NCI-H748 (cell line): ENCODE measurements at regions not wholly inside any gene's neighbourhood (a gene's known extent, or its start where the extent isn't known, plus 50 kb on each side); places are given as distances from the start of the nearest gene placed in this dataset.
A peak's percentile ranks its signal among the peaks of the same experiment; 100 is the strongest.

Experiments
- DNase-seq: peaks from one replicate; lab custom pipeline; 2025; ENCODE audit not compliant: unreplicated experiment; lab: John Stamatoyannopoulos, UW

- no peak for DNase-seq
Observed at GRCh38 chr9:134214386-134214765, 50.0 kb upstream of the RNU6ATAC start.

DNA sequence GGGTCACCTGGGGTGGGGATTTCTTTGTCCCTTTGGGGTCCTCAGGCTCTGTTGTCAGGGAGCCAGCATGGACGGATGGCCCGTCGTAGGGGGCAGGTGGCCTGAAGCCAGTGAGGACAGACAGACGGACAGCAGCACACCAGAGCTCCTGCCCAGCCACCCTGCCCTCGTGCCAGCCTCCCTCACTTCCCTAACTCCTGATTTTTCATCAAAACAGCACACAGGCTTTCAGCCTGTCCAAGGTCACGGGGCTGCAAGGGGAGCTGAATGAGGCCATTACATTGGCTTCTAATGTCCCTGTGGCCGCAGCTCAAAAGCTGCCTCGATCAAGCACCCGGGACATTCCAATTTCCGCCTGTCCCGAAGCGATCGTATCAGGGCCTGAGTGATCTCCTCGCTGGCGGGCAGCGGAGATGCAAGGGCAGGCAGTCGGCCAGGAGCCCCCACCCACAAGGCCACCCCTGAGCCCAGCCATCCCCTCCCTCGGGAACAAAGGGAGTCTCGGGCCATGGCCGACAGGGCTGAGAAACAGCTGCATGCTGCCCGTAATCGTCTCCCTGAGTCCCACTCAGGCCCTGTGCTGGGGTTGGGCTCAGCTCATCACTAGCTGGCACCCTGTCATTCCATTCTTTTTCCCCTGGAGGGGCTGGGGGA lies 50.5 kb upstream of the RNU6ATAC start:
- DNase-seq: no peak

GRCh38 chr9:134215420-134215698 lies 51.0 kb upstream of the RNU6ATAC start:
- no peak for DNase-seq

DNA sequence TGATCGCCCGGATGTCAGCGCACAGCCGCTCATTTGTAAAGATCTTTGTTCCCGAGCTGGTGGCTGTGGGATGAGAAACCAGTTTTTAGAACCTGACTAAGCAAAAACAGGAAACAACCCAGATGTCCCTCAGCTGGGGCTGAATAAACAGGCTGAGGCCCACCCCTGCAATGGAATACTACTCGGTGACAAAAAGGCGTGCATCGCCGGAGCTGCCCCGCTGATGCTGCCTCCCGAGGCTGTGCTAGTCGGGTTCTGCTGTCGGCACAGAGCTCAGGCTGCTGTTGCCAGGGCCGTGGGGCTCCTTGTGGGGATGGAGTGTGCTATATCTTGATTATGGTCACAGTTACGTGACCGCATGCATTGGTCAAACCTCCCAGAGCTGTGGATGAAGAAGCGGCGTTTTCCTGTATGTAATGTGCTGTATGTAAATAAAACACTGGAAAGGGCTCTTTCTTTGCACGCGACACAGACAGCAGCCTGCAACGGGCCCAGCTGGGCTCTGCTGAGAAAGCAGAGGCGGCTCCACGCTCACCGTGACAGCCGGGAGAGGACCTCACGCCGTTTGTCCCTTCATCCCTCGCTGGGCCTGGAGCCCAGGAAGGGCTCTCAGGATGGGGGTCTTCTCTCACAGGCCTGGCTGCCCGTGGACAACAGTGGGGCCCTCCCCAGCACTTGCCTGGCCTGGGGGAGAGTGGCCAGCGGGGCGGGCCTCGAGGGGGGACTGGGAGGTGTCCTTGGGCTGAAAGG lies 51.5 kb upstream of the RNU6ATAC start:
- peak; percentile 60 for DNase-seq

DNA sequence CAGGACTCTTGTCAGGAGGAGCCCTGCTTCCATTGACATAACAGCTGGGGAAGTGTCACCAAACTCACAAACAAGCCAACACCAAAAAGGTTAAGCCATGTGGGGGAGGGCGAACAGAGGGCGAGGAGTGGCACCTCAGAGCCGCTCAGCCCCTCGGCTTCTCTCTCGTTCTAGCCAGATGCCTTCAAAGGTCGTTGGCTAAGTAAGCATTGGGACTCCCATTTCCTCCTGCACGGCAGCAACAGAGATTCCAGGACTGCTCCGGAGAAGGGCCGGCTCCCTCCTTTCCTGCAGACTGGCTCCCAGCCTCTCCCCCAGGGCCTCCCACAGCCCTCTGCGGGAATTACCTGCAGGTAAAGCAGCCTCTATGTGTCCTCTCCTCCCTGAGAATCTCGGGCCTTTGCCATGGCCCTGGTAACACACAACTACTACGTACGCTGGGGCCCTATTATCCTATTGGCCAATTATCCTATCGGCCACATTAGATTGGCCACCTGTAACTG lies 52.1 kb upstream of the RNU6ATAC start:
- no peak for DNase-seq

DNA sequence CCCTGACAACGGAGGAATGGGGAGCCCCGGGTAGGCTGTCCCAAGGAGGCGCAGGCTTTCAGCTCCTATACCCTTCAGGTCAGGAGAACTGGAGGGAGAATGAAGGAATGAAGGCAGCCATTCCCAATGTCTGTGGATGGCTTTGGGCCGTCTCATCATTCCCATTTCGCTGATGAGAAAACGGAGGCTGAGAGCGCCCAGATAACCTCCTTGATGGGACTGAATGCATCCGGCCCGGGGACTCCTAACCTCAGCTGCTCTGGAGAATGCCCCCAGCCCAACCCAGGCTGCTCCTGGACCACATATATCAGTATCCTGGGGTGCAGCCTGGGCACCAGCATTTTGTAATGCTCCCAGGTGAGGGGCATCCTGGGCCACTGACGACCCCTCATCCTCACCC lies 52.6 kb upstream of the RNU6ATAC start:
- DNase-seq: no peak

GRCh38 chr9:134217431-134218210 lies 53.3 kb upstream of the RNU6ATAC start:
- peak; percentile 70 for DNase-seq

DNA sequence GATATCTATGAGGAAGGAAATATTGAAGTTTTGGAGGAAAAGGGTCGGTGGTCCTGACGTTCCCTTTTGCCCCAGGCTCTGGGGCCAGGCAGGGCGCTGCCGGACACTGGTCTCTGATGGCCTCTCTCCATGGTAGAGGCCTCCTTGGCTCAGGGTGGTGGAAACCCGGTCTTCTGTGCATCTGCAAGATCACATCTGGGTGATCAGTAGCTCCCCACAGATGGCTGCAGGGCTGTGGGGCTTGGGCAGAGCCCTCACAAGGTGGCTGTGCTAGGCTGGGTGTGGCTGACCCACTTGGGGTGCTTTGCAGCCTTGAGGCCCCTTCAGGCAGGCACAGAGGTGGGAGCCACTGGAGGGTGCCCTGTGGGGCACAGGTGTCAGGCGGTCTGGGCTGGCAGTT lies 53.9 kb upstream of the RNU6ATAC start:
- DNase-seq: no peak

- no peak for DNase-seq
Observed at GRCh38 chr9:134219646-134220060, 55.3 kb upstream of the RNU6ATAC start.

GRCh38 chr9:134220311-134220710 lies 55.9 kb upstream of the RNU6ATAC start:
- DNase-seq: no peak

DNA sequence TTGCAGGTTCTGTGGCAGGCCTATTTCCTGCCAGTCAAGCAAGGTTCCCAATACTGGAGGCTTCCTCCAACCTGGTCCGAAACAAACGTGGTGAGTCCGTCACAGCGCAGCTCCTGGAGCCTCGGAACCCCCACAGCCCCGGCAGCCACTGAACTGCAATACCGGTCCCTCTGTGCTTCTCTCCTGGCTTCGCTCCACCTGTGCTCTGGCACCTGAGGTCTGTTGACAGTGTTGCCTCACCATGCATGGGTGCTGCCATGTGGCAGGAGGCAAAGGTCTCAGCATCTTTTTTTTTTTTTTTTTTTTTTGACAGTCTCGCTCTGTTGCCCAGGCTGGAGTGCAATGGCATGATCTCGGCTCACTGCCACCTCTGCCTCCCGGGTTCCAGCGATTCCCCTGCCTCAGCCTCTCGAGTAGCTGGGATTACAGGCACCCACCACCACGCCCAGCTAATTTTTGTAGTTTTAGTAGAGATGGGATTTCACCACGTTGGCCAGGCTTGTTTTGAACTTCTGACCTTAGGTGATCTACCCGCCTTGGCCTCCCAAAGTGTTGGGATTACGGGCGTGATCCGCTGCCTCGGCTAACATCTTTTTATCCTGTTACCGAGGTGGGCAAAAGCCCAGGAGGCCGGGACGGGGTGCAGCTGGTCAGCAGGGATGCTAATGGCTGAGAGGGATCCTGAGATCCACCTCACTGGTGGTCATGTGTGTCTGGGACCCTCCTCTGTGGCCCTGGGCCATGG lies 57.1 kb upstream of the RNU6ATAC start:
- no peak for DNase-seq

GRCh38 chr9:134222018-134222573 lies 57.7 kb upstream of the RNU6ATAC start:
- no peak for DNase-seq

DNA sequence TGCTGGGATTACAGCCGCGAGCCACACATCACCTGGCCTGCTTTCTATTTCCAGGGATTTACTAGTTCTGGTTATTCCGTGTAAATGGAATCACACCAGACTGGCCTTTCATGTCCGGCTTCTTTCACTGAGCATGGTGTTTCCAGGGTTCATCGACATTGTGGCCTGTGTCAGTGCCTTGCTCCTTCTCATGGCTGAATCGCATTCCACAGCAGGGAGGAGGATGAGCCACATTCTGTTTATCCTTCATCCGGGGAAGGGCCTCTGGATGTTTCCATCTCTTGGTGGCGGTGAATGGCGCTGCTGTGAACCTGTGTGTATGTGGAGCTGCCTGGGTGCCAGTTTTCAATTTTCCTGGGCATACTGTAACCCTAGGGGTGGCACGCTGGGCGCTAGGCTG lies 58.7 kb upstream of the RNU6ATAC start:
- DNase-seq: no peak

- DNase-seq: no peak
Observed at GRCh38 chr9:134223591-134224122, 59.3 kb upstream of the RNU6ATAC start.

GRCh38 chr9:134224127-134224526 lies 59.8 kb upstream of the RNU6ATAC start:
- no peak for DNase-seq

DNA sequence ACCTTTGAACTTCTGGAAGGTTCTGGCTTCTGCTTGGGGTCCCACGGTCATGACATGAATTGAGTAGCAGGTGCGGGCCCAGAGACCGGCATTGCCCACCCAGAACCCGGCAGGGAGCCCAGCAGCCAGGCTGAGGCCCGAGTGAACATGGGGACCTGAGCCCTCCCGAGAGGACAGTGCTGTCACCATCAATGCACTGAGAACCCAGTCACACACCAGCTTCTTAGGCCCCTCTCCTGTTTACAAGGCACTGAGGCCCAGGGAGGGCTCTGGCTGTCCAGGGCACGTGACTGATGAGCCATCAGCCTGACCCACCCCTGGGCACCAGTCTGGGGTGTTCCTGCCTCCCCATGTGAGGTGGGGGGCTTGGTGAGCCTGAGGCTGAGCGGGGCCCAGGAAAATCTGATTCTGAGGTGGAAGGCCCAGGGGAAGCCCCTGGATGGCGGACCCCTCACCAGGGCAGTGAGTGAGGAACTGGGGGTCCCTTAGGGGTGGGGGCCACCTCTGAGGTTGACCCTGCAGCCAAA lies 60.3 kb upstream of the RNU6ATAC start:
- no peak for DNase-seq

GRCh38 chr9:134225186-134225585 lies 60.8 kb upstream of the RNU6ATAC start:
- peak; percentile 62 for DNase-seq

GRCh38 chr9:134225816-134226215 lies 61.5 kb upstream of the RNU6ATAC start:
- no peak for DNase-seq

DNA sequence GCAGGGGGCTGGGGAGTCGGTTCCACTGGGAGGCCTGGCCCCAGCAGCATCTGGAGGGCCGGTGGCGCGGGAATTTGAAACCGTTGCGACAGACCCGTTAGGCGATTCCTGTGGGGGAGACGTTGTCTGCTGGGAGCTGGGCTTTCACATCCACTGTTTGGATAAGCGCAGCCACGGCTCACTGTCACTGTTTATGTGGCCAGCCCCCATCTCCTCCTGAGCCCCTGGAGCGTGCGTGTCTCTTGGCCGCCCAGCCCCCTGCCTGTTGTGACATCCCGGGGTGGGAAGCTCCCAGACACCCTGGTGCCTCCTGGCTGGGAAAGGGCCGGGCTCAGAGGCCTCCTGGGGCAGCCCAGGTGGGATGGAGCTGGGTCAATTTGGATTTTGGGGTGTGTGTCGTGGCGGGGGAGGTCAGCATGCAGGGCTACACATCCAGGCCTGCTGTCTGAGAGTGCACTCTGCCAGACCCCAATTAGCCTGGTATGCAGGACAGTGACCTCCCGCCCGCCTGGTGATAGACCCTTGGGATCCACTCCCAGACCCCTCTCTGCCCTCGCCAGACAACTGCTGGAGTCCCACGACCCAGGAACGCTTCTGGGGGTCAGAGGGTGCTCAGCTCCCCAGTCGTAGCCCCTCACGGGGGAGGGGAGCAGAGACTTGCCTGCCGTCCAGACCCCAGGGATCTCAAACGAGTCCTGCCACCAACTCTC lies 62.0 kb upstream of the RNU6ATAC start:
- DNase-seq: no peak
